Peyer's patch (tissue), 4 donors: ENCODE measurements at regions not wholly inside any gene's neighbourhood (a gene's known extent, or its start where the extent isn't known, plus 50 kb on each side); places are given as distances from the start of the nearest gene placed in this dataset.

ENCODE experiments used
- POLR2A ChIP-seq, 2 donors: fragments of 450-650 bp; IDR thresholded peaks; one replicate each; pipeline ENCODE4 v1.5.1; 2017; ENCODE audit warnings: antibody characterized with exemption in 2 of 2, mild to moderate bottlenecking in 2 of 2, moderate library complexity in 2 of 2
- TF ChIP-seq, protein P1 (sequence below), 6 experiments: fragments of 450-650 bp in 4 of 6; fragments of 200-600 bp in 2 of 6; sonication (generic) in 1 of 6; IDR thresholded peaks; one replicate each; pipeline ENCODE4 v1.5.1; 2017 to 2019; ENCODE audit warnings: antibody characterized with exemption in 6 of 6, mild to moderate bottlenecking in 3 of 6, moderate library complexity in 1 of 6

DNA sequence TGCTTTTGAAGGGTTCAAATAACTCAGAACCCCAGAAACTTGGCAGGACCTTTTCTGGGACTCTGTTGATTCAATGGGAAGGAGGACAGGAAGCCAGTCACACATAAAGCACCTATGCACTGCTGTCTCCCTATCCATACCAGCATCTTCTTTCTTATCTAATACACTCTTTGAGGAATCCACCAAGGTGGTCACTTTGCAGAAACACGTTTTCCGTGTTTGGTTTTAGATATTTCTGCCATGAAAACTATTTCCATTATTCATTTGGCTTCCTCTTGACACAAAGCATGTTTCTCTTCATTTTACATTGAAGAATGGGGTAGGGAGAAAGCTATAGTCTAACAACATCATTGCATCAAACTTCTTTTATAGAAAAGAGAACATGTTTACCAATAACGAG is 76.5 kb upstream of the NR3C1 start:
- TF ChIP-seq, protein P1, sequence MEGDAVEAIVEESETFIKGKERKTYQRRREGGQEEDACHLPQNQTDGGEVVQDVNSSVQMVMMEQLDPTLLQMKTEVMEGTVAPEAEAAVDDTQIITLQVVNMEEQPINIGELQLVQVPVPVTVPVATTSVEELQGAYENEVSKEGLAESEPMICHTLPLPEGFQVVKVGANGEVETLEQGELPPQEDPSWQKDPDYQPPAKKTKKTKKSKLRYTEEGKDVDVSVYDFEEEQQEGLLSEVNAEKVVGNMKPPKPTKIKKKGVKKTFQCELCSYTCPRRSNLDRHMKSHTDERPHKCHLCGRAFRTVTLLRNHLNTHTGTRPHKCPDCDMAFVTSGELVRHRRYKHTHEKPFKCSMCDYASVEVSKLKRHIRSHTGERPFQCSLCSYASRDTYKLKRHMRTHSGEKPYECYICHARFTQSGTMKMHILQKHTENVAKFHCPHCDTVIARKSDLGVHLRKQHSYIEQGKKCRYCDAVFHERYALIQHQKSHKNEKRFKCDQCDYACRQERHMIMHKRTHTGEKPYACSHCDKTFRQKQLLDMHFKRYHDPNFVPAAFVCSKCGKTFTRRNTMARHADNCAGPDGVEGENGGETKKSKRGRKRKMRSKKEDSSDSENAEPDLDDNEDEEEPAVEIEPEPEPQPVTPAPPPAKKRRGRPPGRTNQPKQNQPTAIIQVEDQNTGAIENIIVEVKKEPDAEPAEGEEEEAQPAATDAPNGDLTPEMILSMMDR (IDR thresholded peaks at IDR 0.05), result no peak
- TF ChIP-seq POLR2A (IDR thresholded peaks at IDR 0.05), result no peak
